Putamen (tissue), 1 donor: ENCODE measurements at regions not wholly inside any gene's neighbourhood (a gene's known extent, or its start where the extent isn't known, plus 50 kb on each side); places are given as distances from the start of the nearest gene placed in this dataset.

Source experiments
- DNase-seq: peaks from one replicate; pipeline ENCODE4 v3.0.0-alpha.2; 2016; ENCODE audit warnings: low spot score

DNA sequence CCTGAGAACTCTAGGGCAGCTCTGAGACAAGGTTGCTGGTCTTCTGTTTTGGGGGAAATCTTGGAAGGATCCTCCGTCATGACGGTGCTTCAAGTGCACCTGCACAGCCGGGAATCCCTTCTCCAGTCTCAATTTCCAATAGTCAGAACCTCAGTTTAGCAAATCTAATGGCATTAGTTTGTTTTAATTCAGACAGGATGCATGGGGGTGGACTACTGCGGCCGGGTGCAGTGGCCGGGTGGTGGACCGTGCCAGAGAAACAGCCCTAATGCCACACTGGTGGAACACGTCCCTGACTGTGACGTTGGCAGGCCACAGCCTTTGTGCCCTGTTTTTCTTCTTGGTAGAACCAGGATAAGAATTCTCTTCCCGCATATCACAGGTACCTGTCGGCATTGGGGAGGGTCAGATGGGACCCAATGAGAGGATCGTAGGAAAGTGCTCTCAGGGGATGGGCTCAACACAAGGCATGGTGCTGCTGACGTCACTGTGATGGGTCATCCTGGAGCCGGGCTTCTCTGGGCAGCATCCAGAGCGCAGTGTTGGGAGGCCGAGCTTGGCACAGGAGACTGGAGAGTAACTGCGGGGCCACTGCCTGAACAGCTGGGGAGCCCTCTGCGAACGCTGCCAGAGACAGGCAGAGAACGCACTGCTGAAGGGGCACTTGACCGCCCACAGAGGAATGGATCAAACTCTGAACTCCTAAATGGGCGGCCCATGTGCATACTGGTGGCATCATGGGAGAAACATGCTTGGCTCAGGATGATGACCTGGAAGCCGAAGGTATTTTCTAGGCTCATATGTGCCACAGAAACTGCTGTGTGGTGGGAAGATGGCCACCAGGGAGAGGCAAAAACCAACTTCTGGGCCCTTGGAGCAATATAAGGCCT lies 313.8 kb upstream of the SHH start:
- DNase-seq, result no peak

DNA sequence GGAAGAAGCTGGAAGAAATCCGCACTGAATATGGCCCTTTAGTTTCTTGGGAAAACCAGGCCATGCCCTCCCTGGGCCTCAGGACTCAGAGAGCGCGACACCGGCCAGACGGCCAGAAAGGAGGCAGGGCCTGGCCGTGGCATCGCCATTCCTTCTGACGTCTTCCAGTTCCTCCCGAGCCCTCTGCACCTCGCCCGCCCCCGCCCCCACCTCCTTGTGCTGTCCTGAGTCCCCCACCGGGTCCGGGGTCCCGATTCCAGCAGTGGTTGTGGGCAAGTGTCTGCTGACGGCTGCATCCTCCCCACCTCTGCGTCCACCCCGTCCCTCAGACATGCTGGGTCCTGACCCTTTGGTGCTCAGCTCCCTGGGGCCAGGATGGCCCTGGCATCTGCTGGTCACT lies 312.1 kb upstream of the SHH start:
- DNase-seq, result no peak

- no peak for DNase-seq
These were observed 311.1 kb upstream of the SHH start for GRCh38 chr7:156123362-156123761.

DNA sequence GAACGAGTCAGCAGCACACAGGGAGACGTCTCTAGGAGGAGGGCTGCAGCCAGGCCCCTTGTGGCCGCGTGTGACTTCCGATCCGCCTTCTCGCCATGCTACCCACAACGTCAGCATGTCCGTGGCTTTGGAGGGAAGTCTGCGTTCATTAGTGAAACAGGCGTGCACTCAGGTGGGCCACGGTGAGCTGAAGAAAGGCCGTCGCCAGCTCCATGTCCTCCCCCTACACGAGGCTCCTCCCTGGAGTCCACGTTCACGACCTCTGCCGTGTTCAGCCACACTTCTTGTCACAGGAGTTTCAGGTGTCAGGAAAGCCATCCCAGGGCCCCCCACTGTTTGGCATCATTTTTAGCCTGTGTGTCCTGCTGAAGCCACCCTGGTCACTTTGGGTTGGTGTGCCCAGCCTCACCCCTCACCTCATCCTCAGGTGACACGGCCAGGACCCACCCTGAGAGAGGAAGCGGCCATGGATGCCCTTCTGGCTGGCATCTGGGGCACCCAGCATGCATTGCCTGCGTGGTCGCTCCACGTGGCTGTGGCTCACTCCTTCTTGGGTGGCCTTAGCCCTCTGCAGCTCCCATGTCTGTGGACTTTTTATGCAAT lies 310.6 kb upstream of the SHH start:
- DNase-seq, result no peak

DNA sequence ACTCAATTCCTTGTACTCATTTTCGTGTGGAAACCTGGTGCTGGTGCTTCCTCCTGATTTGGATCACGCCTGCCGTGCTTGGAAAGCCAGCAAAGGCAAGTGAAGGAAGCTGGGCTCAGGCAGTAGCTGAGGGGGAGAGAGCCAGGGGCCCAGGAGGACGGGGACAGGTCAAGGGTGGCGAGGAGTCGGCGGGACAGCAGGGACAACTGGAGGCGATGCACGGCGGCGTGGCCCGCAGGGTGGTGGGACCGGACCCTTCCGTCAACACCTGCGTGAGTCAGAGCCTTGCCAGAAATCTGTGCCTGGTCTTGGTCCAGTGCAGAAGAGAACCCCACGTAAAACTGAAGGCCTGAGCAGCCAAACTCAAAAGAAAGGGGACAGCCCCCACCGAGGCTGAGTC lies 309.7 kb upstream of the SHH start:
- DNase-seq, result no peak

- DNase-seq, result no peak
These were observed 309.2 kb upstream of the SHH start for GRCh38 chr7:156121434-156121833.

GRCh38 chr7:156120552-156120951 lies 308.3 kb upstream of the SHH start:
- DNase-seq, result no peak

DNA sequence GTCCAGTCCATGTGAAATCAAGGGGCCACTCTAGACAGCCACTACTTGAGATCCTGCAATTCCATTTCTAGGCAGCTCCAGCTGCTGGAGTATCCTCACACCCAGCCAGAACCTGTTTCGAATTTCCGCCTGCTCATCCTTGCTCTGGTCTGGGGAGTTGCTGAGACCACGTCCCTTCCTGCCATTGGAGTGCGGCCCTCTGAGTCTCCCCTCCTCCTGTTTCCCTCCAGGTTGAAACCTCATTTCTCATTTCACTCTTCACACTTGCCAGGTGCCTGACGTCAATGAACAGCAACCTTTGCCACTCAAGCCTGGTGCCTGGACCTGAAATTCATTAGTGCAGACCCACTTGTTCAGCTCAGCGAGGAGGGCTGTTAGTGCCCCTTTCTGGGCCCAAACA lies 307.5 kb upstream of the SHH start:
- no peak for DNase-seq

- no peak for DNase-seq
These were observed 306.0 kb upstream of the SHH start for GRCh38 chr7:156118248-156118645.

GRCh38 chr7:156117542-156118247 lies 305.4 kb upstream of the SHH start:
- no peak for DNase-seq

DNA sequence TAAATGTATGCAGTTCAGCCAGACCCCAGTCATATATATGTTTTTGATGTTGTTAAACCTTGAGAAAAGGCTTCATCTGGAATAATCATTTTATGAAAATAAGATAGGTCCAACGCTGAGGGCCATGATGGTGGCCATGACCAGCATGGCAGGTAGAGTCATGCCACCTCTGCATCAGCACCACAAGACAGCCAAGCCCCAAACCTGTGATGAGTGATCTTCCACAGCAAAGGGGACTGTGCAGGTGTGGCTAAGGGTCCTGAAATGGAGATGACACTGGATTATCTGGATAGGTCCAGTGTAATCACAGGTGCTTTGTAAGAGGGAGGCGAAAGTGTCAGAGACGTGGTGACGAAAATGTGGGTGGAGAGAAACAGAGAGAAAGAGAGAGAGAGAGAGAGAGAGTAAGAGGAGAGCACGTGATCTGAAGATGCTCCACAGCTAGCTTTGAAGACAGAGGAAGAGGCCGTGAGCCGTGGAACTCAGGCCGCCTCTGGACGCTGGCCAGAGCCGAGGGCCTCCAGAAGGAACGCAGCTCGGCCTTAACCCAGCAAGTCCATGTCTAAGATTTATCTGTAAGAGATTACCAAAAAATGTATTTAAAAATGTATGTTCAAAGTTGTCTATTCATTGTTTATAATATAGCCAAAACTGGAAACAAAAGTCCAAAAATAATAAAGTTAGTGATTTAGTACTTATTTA lies 304.4 kb upstream of the SHH start:
- no peak for DNase-seq

DNA sequence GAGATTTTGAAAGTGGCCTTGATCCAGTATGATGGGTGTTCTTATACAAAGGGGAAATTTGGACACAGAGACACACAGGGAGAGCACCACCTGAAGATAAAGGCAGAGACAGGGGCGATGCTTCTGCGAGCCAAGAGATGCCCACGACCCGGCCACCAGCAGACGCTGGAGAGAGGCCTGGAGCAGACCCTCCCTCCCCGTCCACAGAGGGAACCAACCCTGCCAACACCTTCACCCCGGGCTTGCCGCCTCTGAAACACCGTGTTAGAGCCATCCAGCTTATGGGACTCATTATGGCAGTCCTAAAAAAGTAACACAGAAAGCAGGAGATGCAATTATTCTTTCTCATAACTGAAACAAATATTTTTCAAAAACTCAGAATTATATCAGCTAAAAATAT lies 303.3 kb upstream of the SHH start:
- no peak for DNase-seq

DNA sequence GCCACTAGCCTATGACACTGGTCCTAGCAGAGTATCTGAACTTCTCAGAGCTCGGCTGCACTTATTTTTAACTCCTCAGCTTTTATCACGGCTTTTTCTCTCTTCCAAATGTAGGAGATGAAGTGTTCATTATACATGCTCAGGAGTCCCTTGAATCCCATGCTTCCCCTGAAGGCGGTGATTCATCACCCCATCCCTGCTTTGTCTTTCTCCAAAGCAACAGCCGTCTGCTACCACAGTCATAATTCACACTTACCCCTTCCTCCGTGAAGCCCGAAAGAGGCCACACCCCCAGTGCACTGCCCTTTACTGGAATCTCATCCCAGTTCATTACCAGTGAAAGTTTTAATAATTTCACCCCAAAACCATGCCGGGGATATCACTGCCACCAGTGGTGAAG lies 301.5 kb upstream of the SHH start:
- no peak for DNase-seq

DNA sequence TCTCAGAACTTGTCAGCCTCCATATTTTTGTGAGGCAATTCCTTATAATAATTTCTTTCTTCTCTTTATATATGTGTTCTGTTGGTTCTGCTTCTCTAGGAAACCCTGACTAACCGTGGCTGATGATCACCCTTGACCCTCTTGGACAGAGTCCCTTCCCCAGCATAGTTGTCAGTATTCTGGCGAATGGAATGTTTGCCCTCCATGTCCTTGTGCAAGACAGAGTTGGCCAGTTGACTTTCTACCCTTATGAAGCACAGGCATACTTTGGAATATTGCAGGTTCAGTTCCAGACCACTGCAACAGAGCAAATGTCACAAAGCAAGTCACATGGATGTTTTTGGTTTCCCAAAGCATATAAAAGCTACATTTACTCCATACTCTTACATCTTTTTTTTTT lies 297.7 kb upstream of the SHH start:
- DNase-seq, result no peak

DNA sequence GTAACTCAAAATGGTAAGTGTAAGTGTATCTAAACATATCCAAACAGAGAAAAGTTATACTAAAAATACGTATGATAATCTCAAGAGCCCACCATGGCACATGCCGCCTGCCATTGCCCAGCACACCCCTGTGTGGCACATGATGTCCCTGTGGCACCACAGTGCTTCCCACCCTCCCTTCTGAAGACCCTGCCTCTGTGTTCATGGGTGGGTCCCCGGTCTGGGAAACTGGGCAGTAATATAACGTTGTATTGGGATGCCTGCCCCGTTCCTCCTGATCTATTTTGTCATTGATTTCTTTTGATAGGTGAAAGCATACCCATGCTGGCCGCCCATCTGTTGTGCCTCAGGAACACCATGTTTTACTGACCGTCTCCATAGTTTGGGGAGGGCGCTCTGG lies 296.8 kb upstream of the SHH start:
- DNase-seq, result no peak

- no peak for DNase-seq
These were observed 295.7 kb upstream of the SHH start for GRCh38 chr7:156107957-156108356.

- no peak for DNase-seq
These were observed 293.8 kb upstream of the SHH start for GRCh38 chr7:156106107-156106426.

GRCh38 chr7:156105337-156106106 lies 293.3 kb upstream of the SHH start:
- no peak for DNase-seq

DNA sequence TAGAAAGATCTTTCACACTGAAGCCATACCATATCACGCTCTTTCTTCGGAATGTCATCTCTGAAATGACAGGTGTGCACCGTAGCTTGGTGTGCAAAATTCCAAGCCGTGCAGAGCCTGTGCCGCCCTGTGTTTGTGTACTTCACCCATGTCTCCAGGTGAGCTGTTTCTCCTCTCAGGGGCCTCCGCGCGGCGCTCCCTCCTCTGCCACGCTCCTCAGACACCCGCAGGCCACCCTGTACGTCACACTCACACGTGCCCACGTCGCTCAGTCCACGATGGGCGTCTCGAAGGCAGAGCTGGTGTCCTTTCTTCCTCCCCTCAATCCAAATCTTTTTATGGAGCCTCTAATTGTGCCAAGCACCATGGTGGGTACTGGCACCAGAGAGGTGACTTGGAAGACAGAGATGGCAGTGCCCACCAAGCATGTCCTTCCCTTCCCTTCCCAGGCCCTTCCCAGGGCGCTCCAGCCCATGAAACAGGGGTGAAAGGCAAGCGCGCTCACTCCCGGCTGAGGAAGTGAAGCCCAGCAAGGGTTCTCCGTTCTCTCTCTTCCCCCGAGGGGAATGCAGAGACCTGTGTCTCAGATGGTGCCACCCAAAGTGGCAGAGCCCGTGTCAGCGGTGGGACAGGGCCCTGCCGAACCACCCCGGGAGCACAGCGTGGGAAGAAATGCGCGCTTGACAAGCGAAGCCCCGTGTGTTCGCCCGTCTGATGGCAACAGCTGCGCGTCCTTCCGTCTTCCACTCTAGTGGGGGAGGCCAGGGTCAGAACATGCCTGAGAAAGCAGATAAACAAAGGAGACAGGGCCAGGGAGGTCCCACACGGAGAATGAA lies 292.5 kb upstream of the SHH start:
- DNase-seq, result no peak

DNA sequence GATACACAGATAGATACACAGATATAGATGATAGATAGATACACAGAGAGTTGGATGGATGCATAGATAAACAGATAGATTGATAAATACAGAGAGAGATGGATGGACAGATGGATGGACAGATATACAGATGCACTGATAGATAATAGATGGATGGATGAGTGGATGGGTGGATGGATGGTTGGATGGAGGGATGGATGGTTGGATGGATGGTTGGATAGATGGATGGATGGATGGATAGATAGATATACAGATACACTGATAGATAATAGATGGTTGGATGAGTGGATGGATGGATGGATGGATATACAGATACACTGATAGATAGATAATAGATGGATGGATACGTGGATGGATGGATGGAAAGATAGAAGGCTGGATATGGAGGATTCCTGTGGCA lies 290.0 kb upstream of the SHH start:
- DNase-seq, result no peak

GRCh38 chr7:156101355-156101754 lies 289.1 kb upstream of the SHH start:
- no peak for DNase-seq
